ENCODE measurements at regions not wholly inside any gene's neighbourhood (a gene's known extent, or its start where the extent isn't known, plus 50 kb on each side); places are given as distances from the start of the nearest gene placed in this dataset.

DNA sequence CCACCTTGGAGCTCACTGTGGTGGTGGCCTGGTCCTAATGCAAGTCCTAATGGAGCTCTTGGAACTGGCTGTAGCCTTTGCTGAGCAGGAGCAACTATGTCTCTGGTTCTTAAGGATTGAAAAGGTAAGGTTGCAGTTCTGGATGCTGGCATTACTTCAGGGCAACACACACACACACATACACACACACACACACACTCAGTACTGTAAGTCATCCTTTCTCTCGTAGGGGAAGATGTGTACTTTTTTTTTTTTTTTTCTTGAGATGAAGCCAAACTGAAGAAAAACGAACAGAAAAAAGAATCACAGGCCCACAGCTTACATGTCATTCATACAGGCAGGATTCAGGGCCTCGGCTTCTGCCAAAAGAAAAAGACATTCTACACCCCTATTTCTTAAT, 81.1 kb upstream of the RPS23 start (continued):
- TF ChIP-seq, protein P1, sequence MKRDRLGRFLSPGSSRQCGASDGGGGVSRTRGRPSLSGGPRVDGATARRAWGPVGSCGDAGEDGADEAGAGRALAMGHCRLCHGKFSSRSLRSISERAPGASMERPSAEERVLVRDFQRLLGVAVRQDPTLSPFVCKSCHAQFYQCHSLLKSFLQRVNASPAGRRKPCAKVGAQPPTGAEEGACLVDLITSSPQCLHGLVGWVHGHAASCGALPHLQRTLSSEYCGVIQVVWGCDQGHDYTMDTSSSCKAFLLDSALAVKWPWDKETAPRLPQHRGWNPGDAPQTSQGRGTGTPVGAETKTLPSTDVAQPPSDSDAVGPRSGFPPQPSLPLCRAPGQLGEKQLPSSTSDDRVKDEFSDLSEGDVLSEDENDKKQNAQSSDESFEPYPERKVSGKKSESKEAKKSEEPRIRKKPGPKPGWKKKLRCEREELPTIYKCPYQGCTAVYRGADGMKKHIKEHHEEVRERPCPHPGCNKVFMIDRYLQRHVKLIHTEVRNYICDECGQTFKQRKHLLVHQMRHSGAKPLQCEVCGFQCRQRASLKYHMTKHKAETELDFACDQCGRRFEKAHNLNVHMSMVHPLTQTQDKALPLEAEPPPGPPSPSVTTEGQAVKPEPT (CRISPR knock-in tag; IDR thresholded peaks at IDR 0.05; ENCODE audit: low read depth) = no peak
- TF ChIP-seq BCL6 (CRISPR knock-in tag; IDR thresholded peaks at IDR 0.05) (no peak), ZGPAT (CRISPR knock-in tag; IDR thresholded peaks at IDR 0.05) (no peak), ESRRA (CRISPR knock-in tag; IDR thresholded peaks at IDR 0.05; ENCODE audit: low read depth) (no peak), ZNF44 (CRISPR knock-in tag; IDR thresholded peaks at IDR 0.05) (no peak), MAF1 (CRISPR knock-in tag; IDR thresholded peaks at IDR 0.05; ENCODE audit: borderline replicate concordance) (no peak)

- in situ Hi-C loops (cut with HindIII; ENCODE audit: extremely low pct_ligation_motif_present, low pct_unique_long_range_greater_than_20kb) (loop anchor here (25.0 kb wide), 2 partner anchors 279 to 729 kb away; partner anchors contain the start of genes TMEM167A and XRCC4), intact Hi-C loops (cut with micrococcal nuclease; ENCODE audit: unreplicated experiment) (loop anchor here (10.0 kb wide), 3 partner anchors 136 to 716 kb away; partner anchors contain the start of genes TMEM167A and XRCC4)
- no peaks in the 10 kb centered on the region for H3K36me3 ChIP-seq (replicated peaks in 1 of 2; ENCODE audit: control insufficient read depth in 1 of 2, insufficient read depth in 2 of 2, low read length in 2 of 2)
- H3K27ac ChIP-seq (ENCODE audit: extremely low read length, insufficient read depth, low read length) = no peak overlapping the region
- H3K4me1 ChIP-seq (ENCODE audit: insufficient read depth, low read length) = peaks cover 63% of the 10 kb centered on the region
- 78% methylated on average over 2 of the region's 2 CpGs for WGBS (ENCODE audit: low lambda C conversion rate)
- H3K9me3 ChIP-seq (ENCODE audit: low read length) = no peaks in the 10 kb centered on the region
- H3K27me3 ChIP-seq (ENCODE audit: control insufficient read depth in 1 of 2, insufficient read depth in 2 of 2, low read length in 2 of 2) = no peaks in the 10 kb centered on the region
- no peak for ATAC-seq
- H4K20me1 ChIP-seq (ENCODE audit: insufficient read depth, low read length) = no peaks in the 10 kb centered on the region
- H2AFZ ChIP-seq (ENCODE audit: low read length) = no peak overlapping the region
- no peak overlapping the region; the same call in 1 of the 2 replicates for H3K4me2 ChIP-seq (ENCODE audit: low read depth, low read length)
- H3K4me3 ChIP-seq (replicated peaks in 1 of 3; ENCODE audit: insufficient read depth in 1 of 3, low read depth in 2 of 3, low read length in 3 of 3) = no peak overlapping the region
- no peaks in the 10 kb centered on the region for H3K79me2 ChIP-seq (ENCODE audit: insufficient read depth, low read length)
- no peak for DNase-seq (ENCODE audit: low spot score)
- no peak overlapping the region for H3K9ac ChIP-seq (ENCODE audit: insufficient read depth, low read depth, low read length)
- no peak for FAIRE-seq
- TF ChIP-seq, protein P2, sequence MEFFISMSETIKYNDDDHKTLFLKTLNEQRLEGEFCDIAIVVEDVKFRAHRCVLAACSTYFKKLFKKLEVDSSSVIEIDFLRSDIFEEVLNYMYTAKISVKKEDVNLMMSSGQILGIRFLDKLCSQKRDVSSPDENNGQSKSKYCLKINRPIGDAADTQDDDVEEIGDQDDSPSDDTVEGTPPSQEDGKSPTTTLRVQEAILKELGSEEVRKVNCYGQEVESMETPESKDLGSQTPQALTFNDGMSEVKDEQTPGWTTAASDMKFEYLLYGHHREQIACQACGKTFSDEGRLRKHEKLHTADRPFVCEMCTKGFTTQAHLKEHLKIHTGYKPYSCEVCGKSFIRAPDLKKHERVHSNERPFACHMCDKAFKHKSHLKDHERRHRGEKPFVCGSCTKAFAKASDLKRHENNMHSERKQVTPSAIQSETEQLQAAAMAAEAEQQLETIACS (CRISPR knock-in tag; IDR thresholded peaks at IDR 0.05) = no peak
- TF ChIP-seq, protein P3, sequence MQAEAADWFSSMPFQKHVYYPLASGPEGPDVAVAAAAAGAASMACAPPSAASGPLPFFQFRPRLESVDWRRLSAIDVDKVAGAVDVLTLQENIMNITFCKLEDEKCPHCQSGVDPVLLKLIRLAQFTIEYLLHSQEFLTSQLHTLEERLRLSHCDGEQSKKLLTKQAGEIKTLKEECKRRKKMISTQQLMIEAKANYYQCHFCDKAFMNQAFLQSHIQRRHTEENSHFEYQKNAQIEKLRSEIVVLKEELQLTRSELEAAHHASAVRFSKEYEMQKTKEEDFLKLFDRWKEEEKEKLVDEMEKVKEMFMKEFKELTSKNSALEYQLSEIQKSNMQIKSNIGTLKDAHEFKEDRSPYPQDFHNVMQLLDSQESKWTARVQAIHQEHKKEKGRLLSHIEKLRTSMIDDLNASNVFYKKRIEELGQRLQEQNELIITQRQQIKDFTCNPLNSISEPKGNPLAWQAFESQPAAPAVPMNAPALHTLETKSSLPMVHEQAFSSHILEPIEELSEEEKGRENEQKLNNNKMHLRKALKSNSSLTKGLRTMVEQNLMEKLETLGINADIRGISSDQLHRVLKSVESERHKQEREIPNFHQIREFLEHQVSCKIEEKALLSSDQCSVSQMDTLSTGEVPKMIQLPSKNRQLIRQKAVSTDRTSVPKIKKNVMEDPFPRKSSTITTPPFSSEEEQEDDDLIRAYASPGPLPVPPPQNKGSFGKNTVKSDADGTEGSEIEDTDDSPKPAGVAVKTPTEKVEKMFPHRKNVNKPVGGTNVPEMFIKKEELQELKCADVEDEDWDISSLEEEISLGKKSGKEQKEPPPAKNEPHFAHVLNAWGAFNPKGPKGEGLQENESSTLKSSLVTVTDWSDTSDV (CRISPR knock-in tag; IDR thresholded peaks at IDR 0.05) = no peak
- TF ChIP-seq TBP (CRISPR knock-in tag; IDR thresholded peaks at IDR 0.05) = no peak
- TF ChIP-seq ZBTB1 (CRISPR knock-in tag; IDR thresholded peaks at IDR 0.05; ENCODE audit: borderline replicate concordance) = no peak
- no peak for TF ChIP-seq ZNF670 (CRISPR knock-in tag; IDR thresholded peaks at IDR 0.05; ENCODE audit: borderline replicate concordance)
- TF ChIP-seq SNAPC2 (CRISPR knock-in tag; IDR thresholded peaks at IDR 0.05) = no peak
- TF ChIP-seq GATAD1 (CRISPR knock-in tag; IDR thresholded peaks at IDR 0.05) = no peak
- BruUV-seq (replicated peaks) = no TSS peak
- ChIA-PET CTCF (ENCODE audit: low intra/inter-chr PET ratio, low total read pairs) (no interaction called here), POLR2A (interaction anchor here (1.3 to 2.9 kb wide), 5 partner anchors 8 to 277 kb away, joined by 4 to 27 read pairs (median 14); no protein-coding TSS in a partner anchor)
Measured at GRCh38 chr5:82358457-82358856, 80.3 kb upstream of the RPS23 start.

Measured in HepG2 (cell line).